ENCODE measurements at regions not wholly inside any gene's neighbourhood (a gene's known extent, or its start where the extent isn't known, plus 50 kb on each side); places are given as distances from the start of the nearest gene placed in this dataset.
A peak's percentile ranks its signal among the peaks of the same experiment; 100 is the strongest.

GRCh38 chr5:171642894-171643293 is 142.7 kb upstream of the SMIM23 start:
- Mint-ChIP-seq H3K27ac (ENCODE audit: unreplicated experiment) (no peak overlapping the region), H3K36me3 (ENCODE audit: low read depth) (no peaks in the 10 kb centered on the region), H3K4me1 (ENCODE audit: low read depth) (peaks cover 58% of the 10 kb centered on the region), H3K4me3 (ENCODE audit: unreplicated experiment) (no peak overlapping the region), H3K9me3 (ENCODE audit: low read depth) (no peaks in the 10 kb centered on the region), H3K27me3 (ENCODE audit: low read depth) (no peaks in the 10 kb centered on the region)
- TF ChIP-seq CTCF (IDR thresholded peaks at IDR 0.05), result no peak
- DNase-seq (ENCODE audit: low spot score), result no peak

DNA sequence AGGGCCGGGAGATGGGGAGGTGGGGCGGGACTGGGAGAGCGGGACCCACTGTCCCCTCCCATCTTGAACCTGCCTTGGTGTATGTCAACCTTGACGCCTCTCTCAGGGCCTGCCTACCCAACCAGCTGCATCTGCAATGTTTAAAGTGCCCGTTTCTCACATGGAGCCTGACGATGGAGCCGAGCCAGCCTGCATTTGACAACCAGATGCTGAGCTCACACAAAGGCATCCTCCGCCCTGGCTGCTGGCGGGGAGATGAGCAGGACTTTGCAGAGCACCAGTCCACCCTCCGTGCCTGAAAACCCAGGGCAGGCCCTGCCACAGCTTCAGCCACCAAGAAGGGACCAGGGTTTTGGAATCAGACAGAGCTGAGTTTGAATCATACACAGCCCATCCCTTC is 141.1 kb upstream of the SMIM23 start:
- DNase-seq (ENCODE audit: low spot score), result no peak
- H3K36me3 Mint-ChIP-seq (ENCODE audit: low read depth), result no peaks in the 10 kb centered on the region

DNA sequence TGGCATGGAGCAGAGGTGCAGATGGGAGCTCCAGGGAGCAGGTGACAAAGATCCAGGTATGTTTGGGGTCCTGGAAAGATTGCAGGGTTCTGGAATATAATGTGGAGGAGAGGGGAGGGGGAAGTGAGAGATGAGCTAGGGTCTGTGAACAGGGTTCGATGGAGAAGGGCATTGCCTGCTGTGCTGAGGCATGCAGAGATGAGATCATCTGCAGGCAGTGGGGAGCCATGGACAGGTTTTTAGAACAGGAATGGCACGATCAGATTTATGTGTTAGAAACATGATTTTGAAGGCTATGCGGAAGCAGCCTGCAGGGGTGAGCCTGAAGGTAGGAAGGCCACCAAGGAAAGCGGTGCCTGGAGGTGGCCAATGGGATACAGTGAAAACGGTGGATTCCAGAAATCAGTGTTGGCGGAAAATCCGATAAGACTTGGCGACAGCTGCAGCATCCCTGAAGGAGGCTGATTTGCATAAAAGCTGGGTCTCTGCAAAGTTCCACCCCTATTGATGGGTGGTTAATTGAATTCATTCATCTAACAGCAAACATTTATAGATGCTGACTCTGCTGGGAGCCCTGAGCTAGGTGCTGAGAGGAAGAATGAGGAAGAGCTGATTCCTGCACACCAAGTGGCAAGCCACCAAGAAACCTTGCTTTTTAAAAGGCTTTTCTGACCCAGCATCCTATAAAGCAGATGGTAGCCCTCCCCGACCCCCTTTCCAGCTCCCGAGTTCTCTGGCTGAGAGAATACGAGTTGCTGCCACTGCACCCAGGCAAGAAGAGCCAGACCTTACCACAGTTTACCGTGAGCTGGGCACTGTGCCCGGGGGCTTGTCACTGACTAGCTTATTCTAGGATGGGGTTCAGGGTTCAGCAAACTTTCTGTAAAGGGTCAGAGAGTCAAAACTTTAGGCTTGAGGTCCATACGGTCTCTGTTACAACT is 139.2 kb upstream of the SMIM23 start:
- Mint-ChIP-seq H3K27ac (ENCODE audit: unreplicated experiment) (no peak overlapping the region), H3K4me1 (ENCODE audit: low read depth) (peaks cover 52% of the 10 kb centered on the region), H3K27me3 (ENCODE audit: low read depth) (no peaks in the 10 kb centered on the region), H3K36me3 (ENCODE audit: low read depth) (no peaks in the 10 kb centered on the region), H3K9me3 (ENCODE audit: low read depth) (no peaks in the 10 kb centered on the region), H3K4me3 (ENCODE audit: unreplicated experiment) (no peak overlapping the region)
- DNase-seq (ENCODE audit: low spot score), result no peak
- no peak for TF ChIP-seq CTCF (IDR thresholded peaks at IDR 0.05)

More for the DNA sequence above, 141.1 kb upstream of the SMIM23 start:
- Mint-ChIP-seq H3K27me3 (ENCODE audit: low read depth) (no peaks in the 10 kb centered on the region), H3K9me3 (ENCODE audit: low read depth) (no peaks in the 10 kb centered on the region), H3K27ac (ENCODE audit: unreplicated experiment) (no peak overlapping the region), H3K4me3 (ENCODE audit: unreplicated experiment) (no peak overlapping the region), H3K4me1 (ENCODE audit: low read depth) (peaks cover 56% of the 10 kb centered on the region)
- TF ChIP-seq CTCF (IDR thresholded peaks at IDR 0.05), result no peak

GRCh38 chr5:171647043-171647903 is 138.3 kb upstream of the SMIM23 start:
- Mint-ChIP-seq H3K9me3 (ENCODE audit: low read depth) (no peaks in the 10 kb centered on the region), H3K4me1 (ENCODE audit: low read depth) (peaks cover 52% of the 10 kb centered on the region), H3K27me3 (ENCODE audit: low read depth) (no peaks in the 10 kb centered on the region), H3K4me3 (ENCODE audit: unreplicated experiment) (no peak overlapping the region), H3K36me3 (ENCODE audit: low read depth) (no peaks in the 10 kb centered on the region), H3K27ac (ENCODE audit: unreplicated experiment) (peak overlapping the region; percentile 39)
- no peak for DNase-seq (ENCODE audit: low spot score)
- peak; percentile 45 for TF ChIP-seq CTCF (IDR thresholded peaks at IDR 0.05)

- Mint-ChIP-seq H3K4me1 (ENCODE audit: low read depth) (peaks cover 52% of the 10 kb centered on the region), H3K36me3 (ENCODE audit: low read depth) (no peaks in the 10 kb centered on the region), H3K27ac (ENCODE audit: unreplicated experiment) (no peak overlapping the region), H3K9me3 (ENCODE audit: low read depth) (no peaks in the 10 kb centered on the region), H3K4me3 (ENCODE audit: unreplicated experiment) (no peak overlapping the region), H3K27me3 (ENCODE audit: low read depth) (no peaks in the 10 kb centered on the region)
- no peak for DNase-seq (ENCODE audit: low spot score)
- TF ChIP-seq CTCF (IDR thresholded peaks at IDR 0.05), result no peak
Observed at GRCh38 chr5:171647904-171648260, 137.7 kb upstream of the SMIM23 start.
